Activated gamma-delta T cell treated with Interleukin-2 at 50 U/mL for 16 hours (primary cell): ENCODE measurements at regions not wholly inside any gene's neighbourhood (a gene's known extent, or its start where the extent isn't known, plus 50 kb on each side); places are given as distances from the start of the nearest gene placed in this dataset.

Experiments used
- DNase-seq: peaks from one replicate; pipeline ENCODE4 v3.0.0-alpha.2; 2020

DNA sequence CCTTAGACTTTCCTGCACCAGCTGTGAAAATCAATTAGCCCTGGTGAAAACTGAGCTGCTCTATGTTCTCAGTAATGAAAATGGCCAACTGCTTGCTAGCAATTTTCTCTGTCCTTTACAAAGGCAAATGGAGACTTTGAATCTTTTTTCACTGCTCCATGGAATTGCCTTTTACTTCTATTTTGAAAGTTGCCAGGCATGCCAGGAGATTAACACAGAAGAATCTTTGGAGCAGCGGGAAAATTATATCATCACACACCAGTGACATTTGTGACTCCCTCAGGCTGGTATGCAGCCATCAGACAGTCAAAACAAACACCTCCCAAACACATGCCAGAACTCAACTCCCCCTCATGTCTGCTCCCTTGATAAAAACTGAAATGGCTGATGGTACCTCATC lies 872.0 kb upstream of the FLRT2 start:
- DNase-seq: no peak

GRCh38 chr14:84670796-84671195 lies 859.1 kb upstream of the FLRT2 start:
- no peak for DNase-seq

DNA sequence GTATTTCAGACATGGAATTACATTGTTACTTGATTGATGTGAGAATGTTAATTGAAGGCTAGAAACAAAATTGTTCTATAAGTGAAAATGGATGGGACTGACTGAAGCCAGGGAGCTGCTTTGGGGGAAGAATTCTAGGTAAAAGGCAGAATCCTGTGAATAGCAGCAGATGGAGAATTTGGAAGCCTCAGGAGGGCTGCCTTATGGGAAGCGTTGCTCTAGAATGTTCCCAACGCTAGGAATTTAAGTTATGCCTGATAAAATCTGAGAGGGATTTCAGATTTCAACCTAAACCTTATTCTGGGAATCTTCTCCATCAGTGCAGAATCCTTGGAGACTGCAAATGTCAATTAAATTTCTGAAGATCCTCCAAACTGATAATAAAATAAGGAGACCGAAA lies 858.2 kb upstream of the FLRT2 start:
- DNase-seq: no peak

DNA sequence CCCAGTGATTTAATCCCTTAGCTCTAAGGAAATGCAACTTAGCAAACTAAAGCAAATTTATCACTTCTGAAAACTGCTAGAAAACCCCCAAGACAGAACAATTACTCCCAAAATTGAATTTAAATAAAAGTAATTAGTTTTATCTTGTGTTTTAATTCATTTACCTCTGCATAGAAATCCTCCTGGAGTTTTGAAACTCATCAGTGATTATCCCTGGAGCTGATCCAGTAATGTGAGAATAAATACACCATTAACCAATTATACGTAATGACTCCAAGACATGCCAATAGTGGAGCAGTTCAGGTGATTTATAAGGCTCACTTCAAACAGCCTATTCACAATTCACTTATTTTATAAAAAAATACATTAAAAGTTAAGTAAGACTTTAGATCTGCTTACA lies 855.3 kb upstream of the FLRT2 start:
- no peak for DNase-seq

GRCh38 chr14:84686550-84686949 lies 843.4 kb upstream of the FLRT2 start:
- no peak for DNase-seq

- DNase-seq: no peak
Measured at GRCh38 chr14:84688297-84689025, 841.5 kb upstream of the FLRT2 start.

GRCh38 chr14:84694161-84694560 lies 835.8 kb upstream of the FLRT2 start:
- no peak for DNase-seq

DNA sequence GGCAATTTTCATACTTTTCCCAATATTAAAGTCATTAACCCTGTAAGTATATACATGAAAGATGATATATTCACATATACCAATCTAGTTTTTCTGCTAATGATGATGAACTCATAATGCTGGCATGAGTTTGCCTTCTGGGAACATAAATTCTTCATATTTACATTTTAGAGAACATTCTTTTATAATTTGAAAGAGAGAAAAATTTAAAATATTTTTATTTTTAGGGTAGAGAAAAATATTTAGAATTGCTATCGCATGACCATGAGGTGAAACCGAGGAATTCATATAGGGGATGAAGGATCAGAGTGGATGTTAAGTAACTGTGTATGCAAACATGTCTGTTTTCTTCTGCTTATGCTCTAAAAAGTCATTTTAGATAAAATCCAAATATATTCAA lies 825.3 kb upstream of the FLRT2 start:
- no peak for DNase-seq

GRCh38 chr14:84707830-84708229 lies 822.1 kb upstream of the FLRT2 start:
- DNase-seq: no peak

- no peak for DNase-seq
Measured at GRCh38 chr14:84708865-84709264, 821.1 kb upstream of the FLRT2 start.

DNA sequence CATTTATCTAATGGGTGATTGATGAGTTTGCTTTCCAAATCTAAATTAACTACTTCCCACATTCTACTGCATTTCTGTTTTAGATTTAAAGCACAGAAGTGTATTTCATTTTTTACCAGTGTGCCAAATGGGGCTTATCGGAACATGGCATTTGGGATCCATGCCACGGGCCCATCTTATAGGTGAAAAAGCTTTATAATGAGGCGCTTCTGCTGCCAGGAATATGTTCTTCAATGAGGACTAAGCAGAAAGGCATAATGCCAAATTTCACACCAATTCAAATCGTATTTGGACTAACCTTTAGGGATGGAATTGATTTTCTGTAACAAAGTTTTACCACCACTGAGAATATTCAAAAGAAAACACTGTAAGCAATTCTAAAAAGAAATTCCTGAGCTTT lies 803.5 kb upstream of the FLRT2 start:
- DNase-seq: no peak

DNA sequence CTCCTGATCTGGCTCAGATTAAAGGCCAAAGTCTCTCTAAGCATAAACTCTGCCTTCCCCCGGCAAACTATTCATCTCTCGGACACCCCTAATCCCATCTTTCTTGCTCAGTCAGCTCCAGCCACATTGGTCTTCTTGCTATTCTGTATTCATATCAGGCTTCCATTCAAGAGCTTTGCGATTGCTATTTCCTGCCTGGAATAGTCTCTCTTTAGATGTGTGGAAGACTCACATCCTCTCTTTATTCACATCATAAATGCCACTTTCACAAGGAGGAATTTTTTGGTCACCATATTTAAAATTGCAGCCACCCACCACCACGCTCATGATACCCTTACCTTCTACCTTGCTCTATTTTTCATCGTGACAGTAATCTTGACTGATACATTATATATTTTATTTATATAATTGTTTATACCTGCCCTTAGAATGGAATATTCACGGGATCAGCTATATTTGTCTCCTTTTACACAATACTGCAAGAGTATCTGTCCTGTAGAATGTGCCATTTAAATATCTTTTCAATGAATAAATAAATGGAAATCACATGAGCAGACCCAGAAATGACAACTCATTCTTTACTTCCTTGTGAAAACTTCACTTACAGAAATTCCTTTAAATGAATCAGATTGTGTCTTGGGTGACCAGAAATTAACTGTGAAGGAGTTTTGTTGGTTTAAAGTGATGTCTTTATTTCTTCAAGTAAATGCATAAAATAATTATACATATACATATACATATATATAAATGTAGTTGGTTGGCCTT lies 780.6 kb upstream of the FLRT2 start:
- no peak for DNase-seq

DNA sequence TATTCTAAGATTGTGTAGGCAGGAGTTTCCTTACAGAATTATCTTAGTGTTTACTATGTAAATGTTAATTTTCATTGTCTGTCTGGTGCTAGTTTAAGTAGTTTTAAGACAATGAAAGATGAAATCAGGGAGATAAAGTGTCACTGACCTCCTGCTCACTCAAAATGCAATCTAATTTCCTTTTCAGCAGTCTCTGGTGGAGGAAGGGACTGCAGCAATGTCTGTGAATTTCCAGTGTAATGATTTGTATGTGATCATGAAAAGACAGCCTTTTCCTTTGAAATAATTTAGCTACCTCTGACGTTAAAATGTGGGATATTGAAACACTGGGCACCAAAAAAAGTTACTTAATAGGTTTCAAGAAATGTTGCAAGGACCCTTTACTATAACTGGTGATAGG lies 779.7 kb upstream of the FLRT2 start:
- no peak for DNase-seq

- DNase-seq: no peak
Measured at GRCh38 chr14:84750763-84751554, 779.0 kb upstream of the FLRT2 start.

DNA sequence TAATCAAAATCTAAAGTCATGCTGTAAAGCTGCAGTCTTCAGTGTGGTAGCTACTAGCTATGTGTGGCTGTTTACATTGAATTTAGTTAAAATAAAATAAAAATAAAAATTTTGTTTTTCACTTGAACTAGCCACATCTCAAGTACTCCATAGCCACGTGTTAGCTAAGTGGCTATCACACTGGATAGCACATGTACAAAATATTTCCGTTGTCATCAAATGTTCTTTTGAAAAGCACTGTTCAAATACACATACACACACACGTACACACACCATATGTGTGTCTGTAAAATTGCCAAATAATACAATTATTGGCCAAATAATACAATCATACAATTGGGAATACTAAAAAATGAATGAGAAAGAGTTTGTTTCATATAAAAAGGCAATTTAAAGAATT lies 778.2 kb upstream of the FLRT2 start:
- DNase-seq: no peak

DNA sequence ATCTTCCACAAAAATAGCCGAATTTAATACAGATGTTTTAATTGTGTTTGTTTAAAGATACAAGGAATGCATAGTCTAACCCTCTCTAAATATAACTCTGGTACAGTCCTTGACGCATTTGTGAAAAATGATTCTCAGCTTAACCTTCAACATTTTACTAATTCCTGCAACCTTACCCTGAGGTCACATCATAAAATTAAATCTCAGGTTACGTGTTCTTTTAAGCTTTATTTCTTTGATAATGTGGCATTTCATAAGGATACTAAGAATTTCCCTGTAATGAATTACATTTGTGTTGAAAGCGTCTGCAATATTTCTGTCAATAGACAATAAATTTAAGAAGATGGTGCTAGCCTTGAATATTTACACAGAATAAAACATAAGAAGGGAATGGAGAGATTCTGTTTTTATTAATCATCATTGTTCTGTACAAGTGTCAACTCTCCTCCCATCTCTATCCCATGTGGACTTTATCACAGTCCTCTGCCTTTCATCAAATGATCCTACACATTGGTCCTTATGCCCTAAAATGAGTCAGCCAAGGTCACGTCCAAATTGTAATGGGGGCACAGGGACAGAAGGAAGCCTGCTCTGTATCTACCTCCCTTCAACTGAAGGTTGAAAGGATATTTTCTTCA lies 769.3 kb upstream of the FLRT2 start:
- no peak for DNase-seq

GRCh38 chr14:84767434-84767833 lies 762.5 kb upstream of the FLRT2 start:
- DNase-seq: no peak

GRCh38 chr14:84770030-84770429 lies 759.9 kb upstream of the FLRT2 start:
- no peak for DNase-seq

DNA sequence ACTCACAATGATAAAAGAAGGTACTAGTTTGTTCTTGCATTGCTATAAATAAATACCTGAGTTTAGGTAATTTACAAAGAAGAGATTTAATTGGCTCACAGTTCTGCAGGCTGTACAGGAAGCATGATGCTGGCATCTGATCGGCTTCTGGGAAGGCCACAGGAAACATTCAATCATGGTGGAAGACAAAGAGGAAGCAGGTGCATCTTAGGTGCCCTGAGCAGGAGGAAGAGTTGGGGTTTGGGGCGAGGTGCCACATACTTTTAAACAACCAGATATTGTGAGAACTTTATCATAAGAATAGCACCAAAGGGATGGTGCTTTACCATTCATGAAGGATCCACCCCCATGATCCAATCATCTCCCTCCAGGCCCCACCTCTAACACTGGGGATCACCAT lies 752.6 kb upstream of the FLRT2 start:
- DNase-seq: no peak

GRCh38 chr14:84782902-84783301 lies 747.0 kb upstream of the FLRT2 start:
- no peak for DNase-seq

DNA sequence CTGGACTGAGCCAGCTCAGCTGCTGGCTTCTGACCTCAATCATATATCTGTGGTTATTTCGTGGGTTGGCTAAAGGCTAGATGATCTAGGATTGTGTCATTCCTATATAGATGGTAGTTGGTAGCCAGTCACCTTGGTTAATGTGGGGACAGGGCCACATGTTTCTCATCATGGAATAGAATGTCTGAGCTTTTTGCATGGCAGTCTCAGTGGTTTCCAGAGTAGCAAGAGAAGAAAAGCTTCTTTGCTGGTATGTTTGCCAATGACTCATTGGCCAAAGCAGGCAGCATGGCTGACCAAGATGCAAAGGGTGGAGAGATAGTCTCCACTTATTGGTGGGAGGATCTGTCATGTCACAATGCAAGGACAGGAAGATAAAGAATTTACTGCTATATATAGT lies 746.4 kb upstream of the FLRT2 start:
- DNase-seq: no peak

- no peak for DNase-seq
Measured at GRCh38 chr14:84785996-84786395, 743.9 kb upstream of the FLRT2 start.

- DNase-seq: no peak
Measured at GRCh38 chr14:84789012-84789411, 740.9 kb upstream of the FLRT2 start.
